ENCODE measurements at regions not wholly inside any gene's neighbourhood (a gene's known extent, or its start where the extent isn't known, plus 50 kb on each side); places are given as distances from the start of the nearest gene placed in this dataset.

DNA sequence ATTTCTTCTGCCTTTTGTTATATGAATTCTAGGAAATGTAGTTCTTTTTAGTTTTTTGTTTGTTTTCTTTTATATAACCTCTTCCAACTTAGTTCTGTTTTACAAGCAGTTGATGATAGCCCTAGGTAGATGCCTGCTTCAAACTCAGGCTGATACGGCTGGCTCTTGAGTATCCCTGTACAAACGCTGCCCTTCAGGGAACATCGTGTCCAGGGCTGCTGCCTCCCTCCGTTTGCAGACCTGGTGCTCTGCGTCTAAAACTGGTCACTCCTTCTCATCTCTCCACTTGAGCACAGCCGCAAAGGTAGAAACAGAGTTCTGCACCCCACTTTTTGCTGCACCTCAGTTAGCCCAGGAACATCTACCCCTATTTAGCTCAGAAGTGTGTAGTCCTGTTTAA is 310.1 kb downstream of the PRL start:
- no peak for TF ChIP-seq EZH2phosphoT487 (IDR thresholded peaks at IDR 0.05; ENCODE audit: borderline replicate concordance, low read length)
- TF ChIP-seq, protein P1, sequence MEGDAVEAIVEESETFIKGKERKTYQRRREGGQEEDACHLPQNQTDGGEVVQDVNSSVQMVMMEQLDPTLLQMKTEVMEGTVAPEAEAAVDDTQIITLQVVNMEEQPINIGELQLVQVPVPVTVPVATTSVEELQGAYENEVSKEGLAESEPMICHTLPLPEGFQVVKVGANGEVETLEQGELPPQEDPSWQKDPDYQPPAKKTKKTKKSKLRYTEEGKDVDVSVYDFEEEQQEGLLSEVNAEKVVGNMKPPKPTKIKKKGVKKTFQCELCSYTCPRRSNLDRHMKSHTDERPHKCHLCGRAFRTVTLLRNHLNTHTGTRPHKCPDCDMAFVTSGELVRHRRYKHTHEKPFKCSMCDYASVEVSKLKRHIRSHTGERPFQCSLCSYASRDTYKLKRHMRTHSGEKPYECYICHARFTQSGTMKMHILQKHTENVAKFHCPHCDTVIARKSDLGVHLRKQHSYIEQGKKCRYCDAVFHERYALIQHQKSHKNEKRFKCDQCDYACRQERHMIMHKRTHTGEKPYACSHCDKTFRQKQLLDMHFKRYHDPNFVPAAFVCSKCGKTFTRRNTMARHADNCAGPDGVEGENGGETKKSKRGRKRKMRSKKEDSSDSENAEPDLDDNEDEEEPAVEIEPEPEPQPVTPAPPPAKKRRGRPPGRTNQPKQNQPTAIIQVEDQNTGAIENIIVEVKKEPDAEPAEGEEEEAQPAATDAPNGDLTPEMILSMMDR (IDR thresholded peaks at IDR 0.05; ENCODE audit: low read depth, low read length, poor library complexity, severe bottlenecking), result no peak
- no peaks in the 10 kb centered on the region for H3K36me3 ChIP-seq (ENCODE audit: control insufficient read depth, low read length)
- H3K9me3 ChIP-seq (ENCODE audit: control insufficient read depth, insufficient read depth, low read length), result no peaks in the 10 kb centered on the region; the same call in 1 of the 2 replicates
- 0 out of 2 replicates have a peak, but pooled peaks cover 6% of the 10 kb centered on the region for H3K27me3 ChIP-seq (ENCODE audit: control insufficient read depth, low read length)
- no peak overlapping the region for H3K4me3 ChIP-seq (ENCODE audit: low read length)
- H3K27ac ChIP-seq (ENCODE audit: low read depth, low read length), result no peak overlapping the region
- no peaks in the 10 kb centered on the region for H3K79me2 ChIP-seq (ENCODE audit: control insufficient read depth, low read length)
- no peaks in the 10 kb centered on the region for H3K9me2 ChIP-seq (replicated peaks; ENCODE audit: control insufficient read depth, low read length)
- H3K4me1 ChIP-seq (ENCODE audit: control insufficient read depth, low read length), result no peaks in the 10 kb centered on the region
- H4K20me1 ChIP-seq (ENCODE audit: control insufficient read depth, insufficient read depth, low read depth, low read length), result no peaks in the 10 kb centered on the region
- no peak overlapping the region for H3K4me2 ChIP-seq (ENCODE audit: low read length)
- H3F3A ChIP-seq (ENCODE audit: control insufficient read depth, insufficient read depth), result no peaks in the 10 kb centered on the region

DNA sequence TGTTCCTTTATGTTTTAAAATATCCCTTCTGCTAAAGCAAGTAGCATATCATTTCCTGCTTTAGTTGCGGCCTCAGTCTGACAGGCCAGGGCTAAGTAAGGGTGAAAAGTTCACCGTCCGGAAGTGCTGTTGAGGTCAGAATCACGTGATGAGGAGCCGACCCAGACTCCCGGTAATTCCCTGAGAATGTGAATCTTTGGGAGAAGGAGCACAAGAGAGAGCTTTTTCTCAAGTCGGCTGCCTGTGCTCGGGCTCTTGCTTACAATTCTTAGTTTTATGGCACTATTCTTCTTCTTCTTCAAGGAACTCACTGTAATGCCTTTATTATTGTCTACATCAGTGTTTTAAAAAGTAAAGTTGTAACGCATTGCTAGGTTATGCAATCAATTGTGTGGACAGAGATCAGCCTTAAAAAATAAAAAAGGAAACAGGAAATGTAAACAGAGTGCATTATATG is 309.3 kb downstream of the PRL start:
- TF ChIP-seq EZH2phosphoT487 (IDR thresholded peaks at IDR 0.05; ENCODE audit: borderline replicate concordance, low read length), result no peak
- TF ChIP-seq, protein P1 (IDR thresholded peaks at IDR 0.05; ENCODE audit: low read depth, low read length, poor library complexity, severe bottlenecking), result no peak
- Histone ChIP-seq H3K36me3 (ENCODE audit: control insufficient read depth, low read length) (no peaks in the 10 kb centered on the region), H3K79me2 (ENCODE audit: control insufficient read depth, low read length) (no peaks in the 10 kb centered on the region), H3K4me2 (ENCODE audit: low read length) (no peak overlapping the region), H3F3A (ENCODE audit: control insufficient read depth, insufficient read depth) (no peaks in the 10 kb centered on the region), H3K9me3 (ENCODE audit: control insufficient read depth, insufficient read depth, low read length) (no peaks in the 10 kb centered on the region), H3K4me3 (ENCODE audit: low read length) (no peak overlapping the region), H4K20me1 (ENCODE audit: control insufficient read depth, insufficient read depth, low read depth, low read length) (no peaks in the 10 kb centered on the region), H3K9me2 (replicated peaks; ENCODE audit: control insufficient read depth, low read length) (no peaks in the 10 kb centered on the region), H3K4me1 (ENCODE audit: control insufficient read depth, low read length) (no peaks in the 10 kb centered on the region), H3K27me3 (ENCODE audit: control insufficient read depth, low read length) (0 out of 2 replicates have a peak, but pooled peaks cover 6% of the 10 kb centered on the region), H3K27ac (ENCODE audit: low read depth, low read length) (no peak overlapping the region)

DNA sequence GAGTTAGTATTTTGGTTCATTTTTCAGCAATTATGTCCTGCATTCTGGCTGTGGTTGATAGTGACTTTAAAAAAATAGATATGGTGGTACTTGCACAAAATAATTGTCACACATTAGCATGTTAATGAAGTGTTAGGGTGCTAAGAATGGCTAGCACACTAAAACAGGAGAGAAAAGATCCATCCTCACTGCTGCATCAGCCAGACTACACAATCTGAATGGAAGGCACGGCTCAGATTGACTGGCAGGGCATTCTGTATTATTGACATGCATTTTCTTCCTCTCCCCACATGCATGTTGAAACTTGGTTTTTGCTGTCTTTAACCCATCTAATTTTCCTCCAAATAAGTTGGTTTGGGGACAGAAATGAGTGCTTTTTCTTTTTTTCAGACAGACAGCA is 306.3 kb downstream of the PRL start:
- Histone ChIP-seq H3K4me3 (ENCODE audit: low read length) (no peak overlapping the region), H4K20me1 (ENCODE audit: control insufficient read depth, insufficient read depth, low read depth, low read length) (no peaks in the 10 kb centered on the region), H3K4me2 (ENCODE audit: low read length) (no peak overlapping the region), H3K79me2 (ENCODE audit: control insufficient read depth, low read length) (no peaks in the 10 kb centered on the region), H3K9me2 (replicated peaks; ENCODE audit: control insufficient read depth, low read length) (no peaks in the 10 kb centered on the region), H3K27ac (ENCODE audit: low read depth, low read length) (no peak overlapping the region), H3K36me3 (ENCODE audit: control insufficient read depth, low read length) (no peaks in the 10 kb centered on the region), H3K4me1 (ENCODE audit: control insufficient read depth, low read length) (no peaks in the 10 kb centered on the region), H3K9me3 (ENCODE audit: control insufficient read depth, insufficient read depth, low read length) (no peaks in the 10 kb centered on the region), H3F3A (ENCODE audit: control insufficient read depth, insufficient read depth) (no peaks in the 10 kb centered on the region), H3K27me3 (ENCODE audit: control insufficient read depth, low read length) (0 out of 2 replicates have a peak, but pooled peaks cover 6% of the 10 kb centered on the region)
- TF ChIP-seq EZH2phosphoT487 (IDR thresholded peaks at IDR 0.05; ENCODE audit: borderline replicate concordance, low read length), result no peak
- TF ChIP-seq, protein P1 (IDR thresholded peaks at IDR 0.05; ENCODE audit: low read depth, low read length, poor library complexity, severe bottlenecking), result no peak

All from DOHH2 (cell line).